Adrenal gland (tissue), 5 donors: ENCODE measurements at regions not wholly inside any gene's neighbourhood (a gene's known extent, or its start where the extent isn't known, plus 50 kb on each side); places are given as distances from the start of the nearest gene placed in this dataset.

Source experiments
- POLR2A ChIP-seq, 2 donors: fragments of 450-650 bp; IDR thresholded peaks; one replicate each; pipeline ENCODE4 v1.6.1; 2017; ENCODE audit warnings: antibody characterized with exemption in 2 of 2, mild to moderate bottlenecking in 2 of 2, moderate library complexity in 1 of 2
- TF ChIP-seq, protein P1 (sequence below), 6 experiments: fragments of 450-650 bp in 4 of 6; fragments of 200-600 bp in 2 of 6; sonication (generic) in 1 of 6; IDR thresholded peaks; 1 replicate in 5 of 6; 2 replicates in 1 of 6; pipeline versions ENCODE4 v1.5.1 to v1.8.0; 2016 to 2021; ENCODE audit warnings: antibody characterized with exemption in 6 of 6, mild to moderate bottlenecking in 2 of 6, moderate library complexity in 1 of 6
- donor health status: DM: no; HTN: no; CAD: no.

DNA sequence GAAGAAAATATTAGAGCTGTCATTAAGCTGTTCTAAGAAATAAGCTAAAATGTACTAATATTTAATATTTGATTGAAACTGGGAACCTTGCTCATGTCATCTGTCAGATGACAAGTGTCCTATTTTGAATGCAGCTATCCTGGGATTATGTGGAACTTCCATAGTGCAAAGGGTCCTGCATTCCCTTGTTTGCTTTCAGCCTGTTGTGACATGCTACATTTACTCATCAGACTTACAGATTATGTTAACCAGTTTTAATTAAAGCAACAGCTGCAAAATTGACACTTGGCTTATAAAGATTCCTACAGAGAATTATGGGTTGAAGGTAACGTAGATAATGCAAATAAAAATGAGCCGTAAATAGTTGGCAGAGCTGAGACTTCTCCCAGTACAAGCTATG is 458.4 kb upstream of the RGS6 start:
- TF ChIP-seq, protein P1, sequence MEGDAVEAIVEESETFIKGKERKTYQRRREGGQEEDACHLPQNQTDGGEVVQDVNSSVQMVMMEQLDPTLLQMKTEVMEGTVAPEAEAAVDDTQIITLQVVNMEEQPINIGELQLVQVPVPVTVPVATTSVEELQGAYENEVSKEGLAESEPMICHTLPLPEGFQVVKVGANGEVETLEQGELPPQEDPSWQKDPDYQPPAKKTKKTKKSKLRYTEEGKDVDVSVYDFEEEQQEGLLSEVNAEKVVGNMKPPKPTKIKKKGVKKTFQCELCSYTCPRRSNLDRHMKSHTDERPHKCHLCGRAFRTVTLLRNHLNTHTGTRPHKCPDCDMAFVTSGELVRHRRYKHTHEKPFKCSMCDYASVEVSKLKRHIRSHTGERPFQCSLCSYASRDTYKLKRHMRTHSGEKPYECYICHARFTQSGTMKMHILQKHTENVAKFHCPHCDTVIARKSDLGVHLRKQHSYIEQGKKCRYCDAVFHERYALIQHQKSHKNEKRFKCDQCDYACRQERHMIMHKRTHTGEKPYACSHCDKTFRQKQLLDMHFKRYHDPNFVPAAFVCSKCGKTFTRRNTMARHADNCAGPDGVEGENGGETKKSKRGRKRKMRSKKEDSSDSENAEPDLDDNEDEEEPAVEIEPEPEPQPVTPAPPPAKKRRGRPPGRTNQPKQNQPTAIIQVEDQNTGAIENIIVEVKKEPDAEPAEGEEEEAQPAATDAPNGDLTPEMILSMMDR (IDR thresholded peaks at IDR 0.05) = no peak
- TF ChIP-seq POLR2A (IDR thresholded peaks at IDR 0.05) = no peak
